GM21367 (cell line): ENCODE measurements at regions not wholly inside any gene's neighbourhood (a gene's known extent, or its start where the extent isn't known, plus 50 kb on each side); places are given as distances from the start of the nearest gene placed in this dataset.

Source experiments
- ATAC-seq: cut with Tn5 transposase; IDR thresholded peaks from one replicate; pipeline ENCODE4 v1.9.1; 2021; ENCODE audit not compliant: unreplicated experiment

- no peak for ATAC-seq
Observed at GRCh38 chr4:11895766-11896165, 467.1 kb upstream of the HS3ST1 start.

GRCh38 chr4:11894977-11895376 is 466.3 kb upstream of the HS3ST1 start:
- ATAC-seq: no peak

- no peak for ATAC-seq
Observed at GRCh38 chr4:11894221-11894620, 465.5 kb upstream of the HS3ST1 start.

GRCh38 chr4:11889099-11889498 is 460.4 kb upstream of the HS3ST1 start:
- ATAC-seq: no peak

- ATAC-seq: no peak
Observed at GRCh38 chr4:11881947-11882346, 453.3 kb upstream of the HS3ST1 start.

- ATAC-seq: no peak
Observed at GRCh38 chr4:11881364-11881763, 452.7 kb upstream of the HS3ST1 start.

- no peak for ATAC-seq
Observed at GRCh38 chr4:11878241-11878640, 449.5 kb upstream of the HS3ST1 start.

GRCh38 chr4:11876104-11876503 is 447.4 kb upstream of the HS3ST1 start:
- no peak for ATAC-seq

GRCh38 chr4:11869191-11869870 is 440.6 kb upstream of the HS3ST1 start:
- ATAC-seq: no peak

- ATAC-seq: no peak
Observed at GRCh38 chr4:11866391-11866790, 437.7 kb upstream of the HS3ST1 start.

- ATAC-seq: no peak
Observed at GRCh38 chr4:11860996-11861395, 432.3 kb upstream of the HS3ST1 start.

GRCh38 chr4:11857881-11858280 is 429.2 kb upstream of the HS3ST1 start:
- no peak for ATAC-seq

GRCh38 chr4:11847167-11847566 is 418.5 kb upstream of the HS3ST1 start:
- ATAC-seq: no peak

- no peak for ATAC-seq
Observed at GRCh38 chr4:11843927-11844326, 415.2 kb upstream of the HS3ST1 start.

GRCh38 chr4:11843340-11843739 is 414.6 kb upstream of the HS3ST1 start:
- no peak for ATAC-seq

GRCh38 chr4:11842620-11843263 is 414.0 kb upstream of the HS3ST1 start:
- ATAC-seq: no peak

- ATAC-seq: no peak
Observed at GRCh38 chr4:11839889-11840288, 411.2 kb upstream of the HS3ST1 start.

- no peak for ATAC-seq
Observed at GRCh38 chr4:11831739-11832138, 403.0 kb upstream of the HS3ST1 start.

GRCh38 chr4:11824566-11824965 is 395.9 kb upstream of the HS3ST1 start:
- no peak for ATAC-seq

- no peak for ATAC-seq
Observed at GRCh38 chr4:11821772-11822430, 393.2 kb upstream of the HS3ST1 start.

GRCh38 chr4:11817088-11817487 is 388.4 kb upstream of the HS3ST1 start:
- ATAC-seq: no peak

GRCh38 chr4:11814758-11815157 is 386.1 kb upstream of the HS3ST1 start:
- ATAC-seq: no peak
